NCI-H82 treated with DMSO at 0.1 percent for 48 hours (cell line): ENCODE measurements at regions not wholly inside any gene's neighbourhood (a gene's known extent, or its start where the extent isn't known, plus 50 kb on each side); places are given as distances from the start of the nearest gene placed in this dataset.

Experiments
- DNase-seq: peaks from one replicate; lab custom pipeline; 2025; ENCODE audit not compliant: unreplicated experiment; lab: John Stamatoyannopoulos, UW

DNA sequence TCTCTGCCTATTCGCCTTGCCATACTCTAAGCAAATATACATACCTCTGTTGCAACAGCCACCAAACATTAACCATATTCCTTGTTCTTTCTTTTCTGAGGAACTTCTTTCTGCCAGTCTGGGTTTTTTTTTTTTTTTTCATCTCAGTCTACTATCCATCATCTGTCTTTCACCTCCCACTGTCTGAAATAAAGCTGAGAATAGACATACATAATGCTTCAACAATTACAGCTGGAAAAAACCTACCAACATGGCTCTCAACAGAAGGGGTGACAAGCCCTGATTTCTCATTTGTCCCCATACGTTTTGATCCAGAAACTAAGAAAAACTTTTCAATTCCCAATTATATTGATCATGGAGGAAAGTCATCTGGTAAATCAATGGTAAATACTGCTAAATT, 728.8 kb upstream of the POU3F3 start:
- DNase-seq = no peak

DNA sequence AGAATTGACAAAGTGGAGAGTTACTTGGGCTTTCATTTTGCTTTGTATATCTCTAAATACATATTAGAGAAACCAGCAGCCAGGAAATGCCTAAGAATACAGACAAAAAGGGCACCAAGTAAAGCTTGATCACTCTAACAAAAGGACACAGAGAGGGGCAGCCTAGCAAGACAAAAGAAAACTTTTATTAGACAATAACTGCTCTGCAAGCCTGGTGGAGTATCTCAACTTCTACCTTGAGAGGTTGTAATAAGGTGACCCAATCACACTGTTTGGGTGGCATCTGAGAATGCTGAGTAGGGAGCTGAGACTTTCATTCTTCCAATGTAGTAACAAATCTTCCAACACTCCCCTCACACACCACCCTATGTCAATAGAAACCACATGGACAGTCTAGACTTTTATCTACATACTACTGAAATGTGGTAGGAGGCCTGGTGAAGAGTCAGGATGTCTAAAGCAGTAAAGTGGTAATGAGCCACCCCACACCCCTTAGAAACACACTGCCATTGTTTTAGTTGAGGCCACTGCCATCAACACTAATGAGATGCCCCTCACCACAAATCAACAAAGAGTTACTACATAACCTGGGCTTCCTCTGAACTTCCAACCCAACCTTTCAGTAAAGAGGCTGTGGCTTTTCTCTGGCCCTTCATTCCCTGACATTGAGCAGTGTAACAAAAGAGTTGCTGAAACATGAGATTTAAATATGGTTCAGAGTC, 726.7 kb upstream of the POU3F3 start:
- no peak for DNase-seq

DNA sequence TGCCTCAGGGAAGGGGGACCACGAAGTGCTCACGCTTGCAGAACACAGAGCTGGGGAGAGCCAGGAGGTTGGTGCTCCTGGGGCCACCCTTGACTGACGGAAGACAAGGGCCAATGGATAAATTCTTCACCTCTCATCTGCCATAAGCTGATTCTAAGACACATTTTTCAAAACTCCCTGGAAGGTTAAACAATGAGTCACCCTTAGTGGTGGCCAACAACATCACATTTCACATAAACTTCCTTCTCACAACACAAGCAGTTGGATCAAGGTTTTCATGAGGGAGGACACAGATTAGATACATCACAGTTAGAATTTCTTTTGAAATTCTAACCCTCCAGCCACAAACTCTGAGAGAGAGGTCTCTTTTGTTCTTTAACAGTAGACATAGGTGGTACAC, 713.6 kb upstream of the POU3F3 start:
- no peak for DNase-seq

DNA sequence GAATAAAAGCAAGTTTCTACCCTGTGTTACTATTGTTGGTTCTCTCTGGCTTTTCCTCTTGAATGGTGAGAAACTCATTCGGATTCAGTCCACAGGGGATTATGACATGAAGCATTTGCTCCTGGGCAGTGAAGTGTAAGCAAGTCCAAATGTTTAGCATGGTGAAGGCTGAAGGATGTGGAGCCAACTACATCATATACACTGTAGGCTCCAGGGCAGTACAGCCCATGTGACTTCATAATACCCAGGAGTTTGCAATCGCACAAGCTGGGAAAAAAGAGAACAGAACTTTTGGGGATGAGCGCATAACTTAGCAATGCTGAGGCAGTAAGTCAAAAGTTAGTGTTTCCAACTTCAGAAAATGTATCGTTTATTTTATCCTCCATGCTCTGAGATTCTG, 695.7 kb upstream of the POU3F3 start:
- no peak for DNase-seq

DNA sequence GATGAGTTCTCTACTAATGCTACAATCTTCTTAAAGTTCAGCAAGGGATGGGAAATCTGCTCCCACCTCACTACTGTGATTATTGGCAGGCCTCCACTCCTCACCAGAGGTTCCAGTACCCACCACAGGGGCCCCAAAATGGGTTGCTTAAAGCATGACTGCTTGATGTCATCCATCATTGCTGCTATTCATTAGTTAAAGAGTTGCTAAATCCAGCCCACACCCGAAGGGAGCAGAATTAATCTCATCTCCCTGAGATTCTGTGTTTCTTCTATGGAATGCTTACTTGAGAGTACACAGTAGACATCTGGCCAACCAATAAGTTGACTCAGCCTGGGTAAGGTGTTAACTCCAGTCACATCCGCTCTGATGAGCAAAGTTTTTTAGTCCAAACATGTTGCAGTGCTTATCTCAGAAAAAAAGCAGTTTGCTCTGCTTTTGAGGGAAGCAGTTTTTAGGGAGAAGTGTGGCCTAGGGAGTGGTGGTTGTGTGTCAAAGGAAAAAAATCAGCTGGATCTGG, 690.2 kb upstream of the POU3F3 start:
- no peak for DNase-seq

DNA sequence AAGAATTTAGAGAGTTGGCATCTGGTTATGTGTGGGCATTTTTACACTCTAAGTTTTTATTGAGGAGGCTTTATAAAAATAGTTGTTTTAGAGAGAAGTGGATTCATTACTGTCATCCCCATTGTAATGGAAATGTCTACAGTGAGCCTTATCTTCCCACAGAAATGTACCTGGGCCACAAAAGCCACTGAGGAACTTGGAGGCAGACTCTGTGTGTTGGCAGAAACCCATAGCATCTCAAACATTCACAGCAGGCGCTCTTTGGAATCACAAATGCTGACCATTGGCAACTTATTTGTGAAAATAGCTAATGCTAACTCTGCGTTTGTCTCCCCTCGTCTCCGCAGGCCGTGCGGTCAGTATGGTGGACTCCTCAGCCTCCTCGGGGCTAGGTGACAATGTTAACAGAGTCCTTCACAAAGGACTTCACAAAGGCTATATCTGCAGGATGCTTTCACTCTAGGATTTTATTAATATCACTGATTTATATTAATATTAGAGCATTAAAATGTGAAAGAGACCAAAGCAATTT, 689.1 kb upstream of the POU3F3 start:
- DNase-seq = no peak

DNA sequence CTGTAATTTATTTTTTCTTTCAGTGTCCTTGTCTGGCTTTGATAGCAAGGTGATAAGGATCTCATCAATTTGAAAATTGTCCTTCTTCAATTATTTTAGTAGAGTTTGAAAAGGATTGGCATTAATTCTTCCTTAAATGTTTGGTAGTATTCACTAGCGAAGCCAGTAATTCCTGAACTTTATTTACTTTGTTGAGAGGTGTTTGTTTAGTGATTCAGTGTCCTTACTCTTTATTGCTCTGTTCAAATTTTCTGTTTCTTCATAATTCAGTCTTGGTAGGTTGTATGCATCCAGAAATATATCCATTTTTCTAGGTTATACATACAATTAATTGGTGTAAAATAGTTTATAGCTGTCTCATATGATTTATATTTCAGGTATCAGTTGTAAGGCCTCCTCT, 676.7 kb upstream of the POU3F3 start:
- no peak for DNase-seq

DNA sequence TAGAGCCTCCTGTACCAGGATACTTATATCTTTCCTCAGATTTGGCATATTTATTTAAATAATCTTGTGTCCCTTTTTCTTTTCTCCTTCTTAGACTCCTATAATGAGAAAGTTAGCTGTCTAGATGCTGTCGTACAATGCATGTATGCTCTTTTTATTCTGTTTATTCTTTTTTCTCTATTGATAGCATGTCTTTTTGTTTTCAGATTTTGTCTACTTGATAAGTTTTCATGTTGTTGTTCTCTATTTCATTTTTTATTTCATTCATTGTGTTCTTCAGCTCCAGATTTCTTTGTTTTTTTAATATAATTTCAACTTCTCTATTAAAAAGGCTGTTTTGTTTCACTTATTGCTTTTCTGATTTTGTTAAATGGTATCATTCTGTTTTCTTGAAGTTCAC, 674.3 kb upstream of the POU3F3 start:
- no peak for DNase-seq

DNA sequence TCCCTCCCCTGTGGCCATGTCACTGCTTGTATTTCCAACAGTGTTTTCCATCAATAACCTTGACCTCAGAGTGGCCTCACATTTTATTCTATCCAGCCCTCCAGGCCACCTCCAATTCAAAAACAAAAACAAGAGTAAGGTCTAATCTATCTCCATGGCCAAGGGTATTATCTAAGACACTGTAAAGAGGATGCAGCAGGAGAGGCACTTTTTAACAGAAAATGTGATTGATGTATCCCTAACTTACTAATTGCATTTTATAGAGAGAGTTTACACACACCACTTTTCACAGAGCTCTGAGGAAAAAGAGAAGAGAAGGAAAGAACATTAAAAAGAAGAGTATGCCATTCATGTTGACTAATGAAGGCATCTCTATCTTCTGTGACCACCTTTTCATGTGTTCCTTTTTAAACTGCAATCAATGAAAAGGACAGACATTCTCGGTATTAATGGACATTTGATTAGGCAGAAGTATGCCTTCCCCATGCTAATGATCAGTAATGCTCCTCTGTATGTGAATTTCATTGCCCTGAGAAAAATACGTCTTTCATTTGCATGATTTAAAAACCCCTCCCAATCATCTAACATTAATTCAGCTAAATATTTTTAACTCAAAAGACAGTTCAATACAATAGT, 653.3 kb upstream of the POU3F3 start:
- DNase-seq = no peak

DNA sequence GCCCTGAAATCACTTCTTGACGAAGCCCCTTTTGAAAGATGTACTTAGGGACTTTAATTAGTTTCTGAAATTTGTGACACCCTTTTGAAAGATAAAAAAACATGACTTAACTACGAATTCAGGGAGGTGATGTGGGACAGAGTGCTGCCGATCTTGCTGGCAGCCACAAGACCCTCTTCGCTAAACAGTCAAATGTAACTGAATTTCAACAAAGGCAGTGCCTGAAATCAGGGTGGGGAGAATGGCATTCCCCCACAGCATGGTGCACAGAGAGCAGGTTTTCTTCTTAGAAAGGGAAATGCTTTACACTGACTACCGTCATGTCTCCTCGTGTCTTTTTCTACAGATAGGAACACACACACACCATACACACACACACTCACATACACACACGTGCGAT, 640.2 kb upstream of the POU3F3 start:
- no peak for DNase-seq

DNA sequence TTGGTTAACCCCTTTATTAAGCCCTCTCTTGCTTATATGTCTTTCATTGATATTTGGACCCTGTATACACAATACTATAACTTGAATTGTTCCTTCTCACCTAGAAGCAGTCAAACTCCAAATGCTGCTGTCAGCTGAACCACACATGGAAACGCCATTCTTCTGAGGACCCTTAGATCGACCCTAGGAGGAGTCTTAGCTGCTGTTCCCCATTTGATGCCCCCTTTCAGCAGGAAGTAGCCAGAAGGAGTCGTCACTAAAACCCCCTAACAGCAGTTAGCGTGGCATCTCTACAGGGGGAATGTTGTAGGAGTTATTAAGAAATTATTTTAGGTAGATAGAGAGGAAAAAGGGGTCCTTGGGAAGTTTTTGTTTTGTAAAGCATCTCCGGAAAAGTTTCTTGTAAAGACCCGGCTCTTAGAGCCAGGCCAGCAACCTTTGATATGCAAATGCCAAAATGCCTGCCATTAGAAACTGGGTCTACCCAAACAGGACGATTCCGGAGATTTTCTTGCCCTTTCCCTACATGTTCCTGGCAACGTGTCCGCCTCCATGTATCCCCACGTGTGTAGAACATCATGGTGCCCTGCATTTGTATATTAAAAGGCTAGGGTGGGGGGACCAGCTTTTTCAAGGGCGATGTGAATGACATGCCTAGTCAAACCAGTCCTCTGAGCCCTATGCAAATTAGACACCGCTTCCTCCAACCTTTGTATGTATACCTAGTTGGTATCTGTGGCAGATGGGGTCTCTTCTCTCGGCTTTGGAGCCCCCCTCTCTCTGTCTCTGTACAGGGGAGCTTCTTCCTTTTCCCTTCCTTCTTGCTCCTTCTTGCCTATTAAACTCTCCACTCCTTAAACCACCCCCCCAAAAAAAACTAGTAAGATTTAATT, 638.4 kb upstream of the POU3F3 start:
- DNase-seq = no peak

DNA sequence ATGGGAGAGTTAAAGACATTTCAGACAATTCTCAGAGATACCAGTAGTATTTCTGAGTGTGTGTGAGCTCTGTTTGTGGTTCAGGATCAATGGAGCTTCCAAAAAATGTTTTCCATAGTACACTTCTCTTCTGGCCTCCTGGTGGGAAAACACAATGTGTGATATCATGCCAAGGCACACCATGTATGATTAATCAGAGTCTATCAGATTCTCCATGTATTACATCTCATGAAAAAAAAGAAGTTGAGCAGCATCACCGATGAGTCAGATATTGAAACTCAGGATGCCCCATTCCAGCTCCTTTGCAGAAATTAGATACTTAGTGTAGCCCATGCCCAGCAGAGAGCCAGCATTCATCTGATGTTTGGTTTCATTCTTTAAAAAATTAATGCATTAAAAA, 620.3 kb upstream of the POU3F3 start:
- DNase-seq = no peak

DNA sequence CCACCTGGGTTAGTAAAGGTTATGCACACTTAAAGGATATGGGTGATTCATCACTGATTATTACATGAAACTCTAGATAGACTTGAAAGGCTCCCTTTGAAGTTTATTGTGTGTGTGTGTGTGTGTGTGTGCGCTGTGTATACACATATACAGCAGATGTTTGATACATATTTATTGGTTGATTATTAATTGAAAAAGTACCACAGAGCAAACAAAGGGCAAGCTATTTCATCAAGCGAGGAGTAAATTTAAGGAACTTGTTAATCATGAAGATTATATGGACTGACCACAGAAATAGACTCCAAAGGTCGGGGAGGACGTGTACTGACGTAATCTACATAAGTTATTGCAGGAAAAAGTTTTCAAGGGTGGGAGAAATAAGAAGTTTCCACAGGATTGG, 617.4 kb upstream of the POU3F3 start:
- DNase-seq = no peak

DNA sequence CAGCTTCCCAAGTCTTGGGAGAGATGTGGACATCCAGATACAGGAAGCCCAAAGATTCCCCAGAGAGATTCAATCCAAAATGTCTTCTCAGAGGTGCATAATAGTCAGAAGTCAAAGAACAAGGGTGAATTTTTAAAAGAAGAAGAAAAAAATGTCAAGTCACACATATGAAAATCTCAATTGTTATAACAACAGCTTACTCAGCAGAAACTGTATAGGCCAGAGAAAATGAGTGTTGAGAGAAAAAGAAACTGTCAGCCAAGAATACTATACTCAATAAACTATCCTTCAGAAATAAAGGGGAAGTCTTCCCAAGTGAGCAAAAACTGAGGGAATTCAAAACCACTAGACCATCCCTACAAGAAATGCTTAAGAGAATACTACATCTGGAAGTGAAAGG, 612.9 kb upstream of the POU3F3 start:
- no peak for DNase-seq

DNA sequence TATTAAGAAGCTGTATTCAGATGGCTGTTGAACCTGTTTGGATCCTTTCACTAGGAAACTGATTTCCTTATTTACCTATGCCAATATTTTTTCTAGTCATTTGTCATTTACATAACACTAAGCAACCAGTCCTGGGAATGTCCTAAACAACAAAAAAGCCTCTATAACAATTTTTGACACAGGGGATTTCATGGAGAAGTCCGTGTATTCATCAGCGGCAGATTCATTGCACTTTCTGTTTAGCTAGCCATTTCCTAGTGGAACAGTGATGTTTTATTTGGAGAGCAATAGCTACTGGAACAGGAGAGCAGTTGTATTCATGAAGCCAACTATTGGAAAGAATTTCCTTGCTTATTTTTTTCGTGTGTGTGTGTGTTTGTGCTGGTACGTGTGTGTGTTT, 604.3 kb upstream of the POU3F3 start:
- DNase-seq = no peak

DNA sequence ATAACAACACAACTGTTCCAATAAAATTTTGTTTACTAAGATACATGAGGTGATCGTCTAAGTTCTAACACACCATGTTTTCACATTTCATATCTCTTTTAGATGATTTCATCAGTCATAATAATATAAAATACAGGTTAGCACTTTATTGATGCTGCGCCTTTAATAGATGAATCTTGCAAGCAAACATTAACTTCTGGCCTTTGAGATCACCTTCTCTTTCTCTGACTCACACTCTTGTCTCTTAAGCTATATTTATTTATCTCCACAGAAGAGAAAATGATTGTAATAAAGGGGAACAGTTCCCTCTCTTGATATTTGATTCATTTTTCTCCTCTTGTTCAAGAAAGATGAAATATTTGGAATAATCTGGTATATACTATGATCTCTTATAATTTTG, 603.3 kb upstream of the POU3F3 start:
- no peak for DNase-seq

DNA sequence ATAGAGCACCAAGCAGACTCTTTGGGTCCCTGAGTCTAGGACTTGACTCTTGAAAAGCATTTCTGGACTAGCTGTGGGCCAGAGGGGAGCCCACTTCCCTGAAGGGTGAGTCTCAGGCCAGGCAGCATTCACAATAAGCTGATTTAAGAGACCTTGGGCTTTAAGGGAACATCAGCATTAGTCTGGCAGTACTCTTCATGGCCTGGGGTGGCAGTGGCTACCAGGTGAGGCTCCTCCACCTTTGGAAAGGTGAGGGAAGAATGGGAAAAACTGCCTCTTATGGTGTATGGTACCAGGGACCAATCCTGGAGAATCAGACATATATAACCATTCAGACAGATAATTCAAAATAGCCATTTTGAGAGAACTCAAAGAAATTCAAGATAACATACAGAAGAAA, 599.9 kb upstream of the POU3F3 start:
- no peak for DNase-seq

DNA sequence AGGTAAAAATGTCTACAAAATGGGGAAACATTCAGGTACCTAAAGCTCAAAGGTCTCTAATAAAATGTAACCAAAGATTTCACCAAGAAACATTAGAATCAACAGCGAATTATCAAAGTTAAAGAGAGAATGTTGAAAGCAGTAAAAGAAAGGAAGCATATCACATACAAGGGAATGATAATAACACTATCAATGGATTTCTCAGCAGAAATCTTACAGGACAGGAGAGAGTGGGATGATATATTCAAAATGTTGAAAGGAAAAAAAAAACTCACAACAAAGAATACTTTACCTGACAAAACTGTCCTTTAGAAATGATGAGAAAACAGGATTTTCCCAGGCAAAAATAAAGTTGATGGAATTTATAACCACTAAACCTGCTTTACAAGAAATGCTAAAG, 591.2 kb upstream of the POU3F3 start:
- DNase-seq = no peak

DNA sequence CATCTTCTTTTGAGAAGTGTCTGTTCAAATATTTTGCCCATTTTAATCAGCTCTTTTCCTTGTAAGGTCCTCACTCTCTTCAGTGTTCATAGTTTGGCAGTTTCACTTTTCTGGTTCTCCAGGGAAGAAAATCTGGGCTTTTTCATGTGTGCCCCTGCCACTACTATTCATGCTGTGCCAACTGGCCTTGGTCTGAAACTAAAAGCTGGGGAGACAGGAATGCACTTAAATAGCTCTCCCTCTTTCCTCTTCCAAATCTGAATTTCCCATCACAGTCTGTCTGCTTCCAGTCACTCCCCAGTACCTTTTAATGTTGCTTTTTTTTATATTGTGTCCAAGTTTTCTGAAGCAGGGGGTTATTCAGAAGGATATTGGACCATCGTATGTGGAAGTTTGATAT, 574.3 kb upstream of the POU3F3 start:
- DNase-seq = no peak

DNA sequence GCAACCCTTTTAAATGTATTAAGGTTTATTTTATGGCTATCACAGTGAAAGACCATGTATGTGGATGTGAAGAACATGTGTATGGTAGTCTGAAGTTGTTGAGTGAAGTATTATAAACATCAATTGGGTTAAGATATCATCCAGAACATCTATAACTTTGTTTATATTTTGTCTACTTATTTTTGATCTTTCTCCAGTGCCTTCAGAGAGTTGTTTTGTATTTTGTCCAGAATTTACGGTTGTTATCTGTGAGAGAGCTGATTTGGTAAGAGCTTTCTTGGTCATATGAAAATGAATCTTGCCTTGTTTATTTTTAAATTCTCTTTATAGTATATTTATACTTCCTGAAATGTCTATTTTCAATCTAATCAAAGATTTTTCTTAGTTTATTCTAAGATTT, 573.7 kb upstream of the POU3F3 start:
- DNase-seq = no peak

DNA sequence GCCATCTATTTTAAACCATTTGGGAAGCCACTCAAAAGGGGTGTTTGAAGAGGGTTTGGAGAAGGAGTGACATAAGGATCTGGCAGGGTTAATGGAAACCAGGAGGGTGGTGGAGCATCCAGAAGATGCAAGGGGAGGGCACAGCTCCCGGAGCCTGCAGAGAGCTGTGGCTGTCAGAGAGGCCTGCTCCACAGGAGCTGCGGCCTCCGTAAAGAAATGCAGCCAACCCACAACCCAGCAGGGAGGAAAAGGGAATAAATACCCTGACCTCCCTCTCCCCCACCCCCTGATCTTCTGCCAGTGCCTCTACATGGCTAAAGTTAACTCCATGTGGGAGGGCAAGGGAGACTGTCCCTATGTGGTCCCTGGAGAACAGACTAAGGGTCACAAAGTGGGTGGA, 567.1 kb upstream of the POU3F3 start:
- no peak for DNase-seq
